ENCODE measurements at regions not wholly inside any gene's neighbourhood (a gene's known extent, or its start where the extent isn't known, plus 50 kb on each side); places are given as distances from the start of the nearest gene placed in this dataset.

DNA sequence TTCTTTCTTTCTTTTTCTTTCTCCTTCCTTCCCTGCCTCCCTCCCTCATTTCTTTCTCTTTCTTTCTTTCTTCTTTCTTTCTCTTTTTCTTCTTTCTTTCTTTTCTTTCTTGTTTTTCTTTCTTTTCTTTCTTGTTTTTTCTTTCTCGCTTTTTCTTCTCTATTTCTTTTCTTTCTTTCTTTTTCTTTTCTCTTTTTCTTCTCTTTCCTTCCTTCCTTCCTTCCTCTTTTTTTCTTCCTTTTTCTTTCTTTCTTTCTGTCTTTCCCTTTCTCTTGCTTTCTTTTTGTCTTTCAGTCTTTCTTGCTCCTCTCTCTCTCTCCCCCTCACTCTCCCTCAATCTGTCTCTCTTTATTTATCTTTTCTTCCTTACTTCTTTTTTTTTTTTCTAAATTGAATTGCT is 472.0 kb upstream of the CHRM3 start:
- no peak overlapping the region for H3K9ac ChIP-seq (ENCODE audit: insufficient read depth, low read depth, low read length)
- no peak for FAIRE-seq
- no peaks in the 10 kb centered on the region for H3K79me2 ChIP-seq (ENCODE audit: insufficient read depth, low read length)
- no peaks in the 10 kb centered on the region for H4K20me1 ChIP-seq (ENCODE audit: insufficient read depth, low read length)
- no peak for DNase-seq (ENCODE audit: low spot score)
- no TSS peak for BruUV-seq (replicated peaks)
- 0% methylated on average over 1 of the region's 1 CpG for WGBS (ENCODE audit: low lambda C conversion rate)
- H2AFZ ChIP-seq (ENCODE audit: low read length): no peak overlapping the region
- no peaks in the 10 kb centered on the region for H3K4me1 ChIP-seq (ENCODE audit: insufficient read depth, low read length)
- POLR2A ChIA-PET: no interaction called here
- peaks cover 82% of the 10 kb centered on the region for H3K9me3 ChIP-seq (ENCODE audit: low read length)
- no peaks in the 10 kb centered on the region for H3K36me3 ChIP-seq (replicated peaks in 1 of 2; ENCODE audit: control insufficient read depth in 1 of 2, insufficient read depth in 2 of 2, low read length in 2 of 2)
- no peak overlapping the region for H3K4me2 ChIP-seq (ENCODE audit: low read depth, low read length)
- no peak for ATAC-seq
- intact Hi-C loops (cut with micrococcal nuclease; ENCODE audit: unreplicated experiment): no loop called here
- CTCF ChIA-PET (ENCODE audit: low intra/inter-chr PET ratio, low total read pairs): no interaction called here
- H3K4me3 ChIP-seq (replicated peaks in 1 of 3; ENCODE audit: insufficient read depth in 1 of 3, low read depth in 2 of 3, low read length in 3 of 3): no peak overlapping the region
- in situ Hi-C loops (cut with HindIII; ENCODE audit: extremely low pct_ligation_motif_present, low pct_unique_long_range_greater_than_20kb): no loop called here
- no peaks in the 10 kb centered on the region for H3K27me3 ChIP-seq (ENCODE audit: control insufficient read depth in 1 of 2, insufficient read depth in 2 of 2, low read length in 2 of 2)
- no peak overlapping the region for H3K27ac ChIP-seq (ENCODE audit: extremely low read length, insufficient read depth, low read length)
- TF ChIP-seq SRSF4 (IDR thresholded peaks at IDR 0.05; ENCODE audit: low read depth, low read length, poor library complexity, severe bottlenecking) (no peak), PPARG (CRISPR knock-in tag; conservative IDR thresholded peaks at IDR 0.05) (no peak), ZSCAN30 (CRISPR knock-in tag; IDR thresholded peaks at IDR 0.05) (no peak), ZNF75D (CRISPR knock-in tag; IDR thresholded peaks at IDR 0.05; ENCODE audit: borderline replicate concordance) (no peak), ZBTB42 (CRISPR knock-in tag; IDR thresholded peaks at IDR 0.05) (no peak), FOXK2 (IDR thresholded peaks at IDR 0.05) (no peak), ATRX (CRISPR knock-in tag; IDR thresholded peaks at IDR 0.05; ENCODE audit: borderline replicate concordance) (no peak), ZNF772 (CRISPR knock-in tag; IDR thresholded peaks at IDR 0.05) (no peak), ZBTB8A (CRISPR knock-in tag; IDR thresholded peaks at IDR 0.05; ENCODE audit: borderline replicate concordance, low read depth) (no peak)
- TF ChIP-seq, protein P1, sequence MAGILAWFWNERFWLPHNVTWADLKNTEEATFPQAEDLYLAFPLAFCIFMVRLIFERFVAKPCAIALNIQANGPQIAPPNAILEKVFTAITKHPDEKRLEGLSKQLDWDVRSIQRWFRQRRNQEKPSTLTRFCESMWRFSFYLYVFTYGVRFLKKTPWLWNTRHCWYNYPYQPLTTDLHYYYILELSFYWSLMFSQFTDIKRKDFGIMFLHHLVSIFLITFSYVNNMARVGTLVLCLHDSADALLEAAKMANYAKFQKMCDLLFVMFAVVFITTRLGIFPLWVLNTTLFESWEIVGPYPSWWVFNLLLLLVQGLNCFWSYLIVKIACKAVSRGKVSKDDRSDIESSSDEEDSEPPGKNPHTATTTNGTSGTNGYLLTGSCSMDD (CRISPR knock-in tag; IDR thresholded peaks at IDR 0.05): no peak
- TF ChIP-seq, protein P2, sequence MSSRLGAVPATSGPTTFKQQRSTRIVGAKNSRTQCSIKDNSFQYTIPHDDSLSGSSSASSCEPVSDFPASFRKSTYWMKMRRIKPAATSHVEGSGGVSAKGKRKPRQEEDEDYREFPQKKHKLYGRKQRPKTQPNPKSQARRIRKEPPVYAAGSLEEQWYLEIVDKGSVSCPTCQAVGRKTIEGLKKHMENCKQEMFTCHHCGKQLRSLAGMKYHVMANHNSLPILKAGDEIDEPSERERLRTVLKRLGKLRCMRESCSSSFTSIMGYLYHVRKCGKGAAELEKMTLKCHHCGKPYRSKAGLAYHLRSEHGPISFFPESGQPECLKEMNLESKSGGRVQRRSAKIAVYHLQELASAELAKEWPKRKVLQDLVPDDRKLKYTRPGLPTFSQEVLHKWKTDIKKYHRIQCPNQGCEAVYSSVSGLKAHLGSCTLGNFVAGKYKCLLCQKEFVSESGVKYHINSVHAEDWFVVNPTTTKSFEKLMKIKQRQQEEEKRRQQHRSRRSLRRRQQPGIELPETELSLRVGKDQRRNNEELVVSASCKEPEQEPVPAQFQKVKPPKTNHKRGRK (CRISPR knock-in tag; IDR thresholded peaks at IDR 0.05): no peak
- TF ChIP-seq, protein P3, sequence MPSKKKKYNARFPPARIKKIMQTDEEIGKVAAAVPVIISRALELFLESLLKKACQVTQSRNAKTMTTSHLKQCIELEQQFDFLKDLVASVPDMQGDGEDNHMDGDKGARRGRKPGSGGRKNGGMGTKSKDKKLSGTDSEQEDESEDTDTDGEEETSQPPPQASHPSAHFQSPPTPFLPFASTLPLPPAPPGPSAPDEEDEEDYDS (CRISPR knock-in tag; IDR thresholded peaks at IDR 0.05): no peak
- TF ChIP-seq, protein P4, sequence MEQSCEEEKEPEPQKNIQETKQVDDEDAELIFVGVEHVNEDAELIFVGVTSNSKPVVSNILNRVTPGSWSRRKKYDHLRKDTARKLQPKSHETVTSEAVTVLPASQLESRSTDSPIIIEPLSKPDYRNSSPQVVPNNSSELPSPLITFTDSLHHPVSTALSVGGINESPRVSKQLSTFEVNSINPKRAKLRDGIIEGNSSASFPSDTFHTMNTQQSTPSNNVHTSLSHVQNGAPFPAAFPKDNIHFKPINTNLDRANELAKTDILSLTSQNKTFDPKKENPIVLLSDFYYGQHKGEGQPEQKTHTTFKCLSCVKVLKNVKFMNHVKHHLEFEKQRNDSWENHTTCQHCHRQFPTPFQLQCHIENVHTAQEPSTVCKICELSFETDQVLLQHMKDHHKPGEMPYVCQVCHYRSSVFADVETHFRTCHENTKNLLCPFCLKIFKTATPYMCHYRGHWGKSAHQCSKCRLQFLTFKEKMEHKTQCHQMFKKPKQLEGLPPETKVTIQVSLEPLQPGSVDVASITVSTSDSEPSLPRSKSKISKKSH (CRISPR knock-in tag; IDR thresholded peaks at IDR 0.05; ENCODE audit: borderline replicate concordance): no peak
- TF ChIP-seq, protein P5, sequence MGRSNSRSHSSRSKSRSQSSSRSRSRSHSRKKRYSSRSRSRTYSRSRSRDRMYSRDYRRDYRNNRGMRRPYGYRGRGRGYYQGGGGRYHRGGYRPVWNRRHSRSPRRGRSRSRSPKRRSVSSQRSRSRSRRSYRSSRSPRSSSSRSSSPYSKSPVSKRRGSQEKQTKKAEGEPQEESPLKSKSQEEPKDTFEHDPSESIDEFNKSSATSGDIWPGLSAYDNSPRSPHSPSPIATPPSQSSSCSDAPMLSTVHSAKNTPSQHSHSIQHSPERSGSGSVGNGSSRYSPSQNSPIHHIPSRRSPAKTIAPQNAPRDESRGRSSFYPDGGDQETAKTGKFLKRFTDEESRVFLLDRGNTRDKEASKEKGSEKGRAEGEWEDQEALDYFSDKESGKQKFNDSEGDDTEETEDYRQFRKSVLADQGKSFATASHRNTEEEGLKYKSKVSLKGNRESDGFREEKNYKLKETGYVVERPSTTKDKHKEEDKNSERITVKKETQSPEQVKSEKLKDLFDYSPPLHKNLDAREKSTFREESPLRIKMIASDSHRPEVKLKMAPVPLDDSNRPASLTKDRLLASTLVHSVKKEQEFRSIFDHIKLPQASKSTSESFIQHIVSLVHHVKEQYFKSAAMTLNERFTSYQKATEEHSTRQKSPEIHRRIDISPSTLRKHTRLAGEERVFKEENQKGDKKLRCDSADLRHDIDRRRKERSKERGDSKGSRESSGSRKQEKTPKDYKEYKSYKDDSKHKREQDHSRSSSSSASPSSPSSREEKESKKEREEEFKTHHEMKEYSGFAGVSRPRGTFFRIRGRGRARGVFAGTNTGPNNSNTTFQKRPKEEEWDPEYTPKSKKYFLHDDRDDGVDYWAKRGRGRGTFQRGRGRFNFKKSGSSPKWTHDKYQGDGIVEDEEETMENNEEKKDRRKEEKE (IDR thresholded peaks at IDR 0.05): no peak
